ENCODE measurements at regions not wholly inside any gene's neighbourhood (a gene's known extent, or its start where the extent isn't known, plus 50 kb on each side); places are given as distances from the start of the nearest gene placed in this dataset.

DNA sequence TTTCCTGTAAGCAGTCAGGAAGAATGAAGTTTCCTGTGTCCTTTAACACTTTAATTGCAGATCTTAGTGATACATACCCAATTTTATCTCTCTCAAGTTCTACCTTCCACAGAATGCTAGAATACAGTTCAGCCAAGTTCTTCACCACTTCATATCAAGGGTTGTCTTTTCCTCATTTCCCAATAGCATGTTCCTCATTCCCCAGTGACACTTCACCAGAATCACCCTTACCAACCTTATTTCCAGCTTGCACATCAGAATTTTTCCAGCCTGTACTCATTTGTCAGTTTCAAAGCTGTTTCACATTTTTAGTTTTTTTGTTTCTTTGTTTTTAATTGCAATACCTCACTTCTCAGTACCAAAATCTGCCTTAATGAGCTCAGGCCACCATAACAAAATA is 126.1 kb downstream of the ESM1 start (continued):
- TF ChIP-seq EGR1 (IDR thresholded peaks at IDR 0.05; ENCODE audit: low read depth) (no peak), EZH2phosphoT487 (IDR thresholded peaks at IDR 0.05; ENCODE audit: borderline replicate concordance) (no peak), ZFX (IDR thresholded peaks at IDR 0.05) (no peak), FOSL1 (IDR thresholded peaks at IDR 0.05; ENCODE audit: low read depth) (no peak), ZNF274 (IDR thresholded peaks at IDR 0.05; ENCODE audit: low read depth, low read length) (no peak), EZH2 (IDR thresholded peaks at IDR 0.05) (no peak), POLR2A (IDR thresholded peaks at IDR 0.05; ENCODE audit: borderline replicate concordance, extremely low read depth, insufficient read depth, insufficient read length) (no peak), SRF (IDR thresholded peaks at IDR 0.05; ENCODE audit: low read depth) (no peak), TCF7L2 (IDR thresholded peaks at IDR 0.05; ENCODE audit: borderline replicate concordance, extremely low read depth, insufficient read depth, insufficient read length) (no peak), POLR2AphosphoS5 (IDR thresholded peaks at IDR 0.05; ENCODE audit: low read depth, low read length) (no peak)

DNA sequence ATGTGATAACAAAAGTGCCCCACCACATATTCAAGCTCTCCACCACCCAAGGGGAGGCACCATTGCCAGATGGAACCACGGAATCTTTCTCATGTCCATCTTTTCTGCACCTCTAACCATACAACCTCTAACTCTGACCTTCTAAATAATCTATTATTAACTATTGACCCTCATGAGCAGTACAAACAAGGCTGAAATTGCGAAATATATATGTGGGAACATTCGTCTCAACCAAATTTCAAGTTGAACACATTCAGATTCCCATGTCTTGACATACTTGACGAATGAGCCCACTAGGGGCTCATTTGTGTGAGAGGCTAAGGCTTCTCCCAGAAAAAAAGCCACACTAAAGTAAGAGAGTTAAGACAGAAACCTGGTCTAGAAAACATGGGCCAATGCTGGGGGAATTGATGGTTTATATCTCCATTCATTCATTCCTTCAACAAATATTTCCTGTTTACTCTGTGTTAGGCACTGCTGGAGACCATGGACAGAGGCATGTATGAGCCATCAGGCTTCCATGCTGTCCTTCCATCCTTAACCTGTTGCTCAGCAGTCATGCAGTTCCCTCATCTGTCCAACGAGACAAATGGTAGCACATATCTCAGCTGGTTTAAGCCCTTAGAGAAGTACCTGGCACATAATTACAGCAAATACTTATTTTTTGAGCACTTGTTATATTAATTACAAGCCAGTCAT is 130.4 kb downstream of the ESM1 start:
- no peaks in the 10 kb centered on the region for H3K36me3 ChIP-seq (ENCODE audit: control insufficient read depth in 1 of 2, insufficient read depth in 2 of 2, low read length in 2 of 2)
- ChIA-PET POLR2A (no interaction called here), RAD21 (ENCODE audit: low non-redundant PET in 1 of 2, low total read pairs in 2 of 2, uncharacterized antibody in 2 of 2, unreplicated experiment in 2 of 2) (no interaction called here), CTCF (interaction anchor here (1.2 kb wide), 1 partner anchor 338 kb away, joined by 3 read pairs; no protein-coding TSS in a partner anchor)
- no peaks in the 10 kb centered on the region for H3K9me2 ChIP-seq (ENCODE audit: insufficient read depth)
- H3K79me2 ChIP-seq (ENCODE audit: insufficient read depth, low read length): no peaks in the 10 kb centered on the region
- no peak overlapping the region for H3K4me3 ChIP-seq (replicated peaks in 1 of 2; ENCODE audit: low read depth in 1 of 2, low read length in 2 of 2)
- ATAC-seq: no peak
- no TSS peak for BruUV-seq (replicated peaks)
- intact Hi-C loops (cut with micrococcal nuclease): no loop called here
- TF ChIP-seq, protein P1, sequence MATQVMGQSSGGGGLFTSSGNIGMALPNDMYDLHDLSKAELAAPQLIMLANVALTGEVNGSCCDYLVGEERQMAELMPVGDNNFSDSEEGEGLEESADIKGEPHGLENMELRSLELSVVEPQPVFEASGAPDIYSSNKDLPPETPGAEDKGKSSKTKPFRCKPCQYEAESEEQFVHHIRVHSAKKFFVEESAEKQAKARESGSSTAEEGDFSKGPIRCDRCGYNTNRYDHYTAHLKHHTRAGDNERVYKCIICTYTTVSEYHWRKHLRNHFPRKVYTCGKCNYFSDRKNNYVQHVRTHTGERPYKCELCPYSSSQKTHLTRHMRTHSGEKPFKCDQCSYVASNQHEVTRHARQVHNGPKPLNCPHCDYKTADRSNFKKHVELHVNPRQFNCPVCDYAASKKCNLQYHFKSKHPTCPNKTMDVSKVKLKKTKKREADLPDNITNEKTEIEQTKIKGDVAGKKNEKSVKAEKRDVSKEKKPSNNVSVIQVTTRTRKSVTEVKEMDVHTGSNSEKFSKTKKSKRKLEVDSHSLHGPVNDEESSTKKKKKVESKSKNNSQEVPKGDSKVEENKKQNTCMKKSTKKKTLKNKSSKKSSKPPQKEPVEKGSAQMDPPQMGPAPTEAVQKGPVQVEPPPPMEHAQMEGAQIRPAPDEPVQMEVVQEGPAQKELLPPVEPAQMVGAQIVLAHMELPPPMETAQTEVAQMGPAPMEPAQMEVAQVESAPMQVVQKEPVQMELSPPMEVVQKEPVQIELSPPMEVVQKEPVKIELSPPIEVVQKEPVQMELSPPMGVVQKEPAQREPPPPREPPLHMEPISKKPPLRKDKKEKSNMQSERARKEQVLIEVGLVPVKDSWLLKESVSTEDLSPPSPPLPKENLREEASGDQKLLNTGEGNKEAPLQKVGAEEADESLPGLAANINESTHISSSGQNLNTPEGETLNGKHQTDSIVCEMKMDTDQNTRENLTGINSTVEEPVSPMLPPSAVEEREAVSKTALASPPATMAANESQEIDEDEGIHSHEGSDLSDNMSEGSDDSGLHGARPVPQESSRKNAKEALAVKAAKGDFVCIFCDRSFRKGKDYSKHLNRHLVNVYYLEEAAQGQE (IDR thresholded peaks at IDR 0.05; ENCODE audit: low read depth): peak; percentile 24; the same call in 1 of the 2 replicates
- no peak for TF ChIP-seq JUND (IDR thresholded peaks at IDR 0.05)
- no peak overlapping the region for H2AFZ ChIP-seq (ENCODE audit: low read depth, low read length, poor library complexity, severe bottlenecking)
- no peak overlapping the region for H3K4me2 ChIP-seq (ENCODE audit: low read length)
- H3K4me1 ChIP-seq (ENCODE audit: control insufficient read depth in 1 of 2, insufficient read depth in 2 of 2, low read length in 2 of 2): no peaks in the 10 kb centered on the region
- H3K27me3 ChIP-seq (ENCODE audit: insufficient read depth, low read length): peaks cover 7% of the 10 kb centered on the region; the same call in 1 of the 2 replicates
- no peaks in the 10 kb centered on the region for H4K20me1 ChIP-seq (ENCODE audit: insufficient read depth)
- no peak for DNase-seq (ENCODE audit: low read depth, low spot score)
- H3K9ac ChIP-seq (ENCODE audit: low read length): no peak overlapping the region
- H3K27ac ChIP-seq (ENCODE audit: low read depth, low read length): no peak overlapping the region
- H3K9me3 ChIP-seq (ENCODE audit: control insufficient read depth in 1 of 2, insufficient read depth in 1 of 2, low read depth in 1 of 2, low read length in 2 of 2): peaks cover 0 to 6% of the 10 kb centered on the region in 2 experiments; a peak in 1 of 4 replicates

Data from HCT116 (cell line).